NCI-H146 treated with DMSO at 0.1 percent for 48 hours (cell line): ENCODE measurements at regions not wholly inside any gene's neighbourhood (a gene's known extent, or its start where the extent isn't known, plus 50 kb on each side); places are given as distances from the start of the nearest gene placed in this dataset.

Source experiments
- DNase-seq: peaks from one replicate; lab custom pipeline; 2025; ENCODE audit not compliant: unreplicated experiment; lab: John Stamatoyannopoulos, UW

- peak; percentile 77 for DNase-seq
Observed at GRCh38 chr2:64767670-64768468, 114.2 kb upstream of the SERTAD2 start.

- DNase-seq: no peak
Observed at GRCh38 chr2:64768491-64769005, 114.8 kb upstream of the SERTAD2 start.

- no peak for DNase-seq
Observed at GRCh38 chr2:64769392-64770044, 115.8 kb upstream of the SERTAD2 start.

GRCh38 chr2:64770137-64770780, 116.5 kb upstream of the SERTAD2 start:
- no peak for DNase-seq

GRCh38 chr2:64770781-64771334, 117.1 kb upstream of the SERTAD2 start:
- no peak for DNase-seq

GRCh38 chr2:64771737-64772136, 118.0 kb upstream of the SERTAD2 start:
- DNase-seq: no peak

GRCh38 chr2:64773461-64774118, 119.9 kb upstream of the SERTAD2 start:
- DNase-seq: no peak

GRCh38 chr2:64777841-64778240, 124.1 kb upstream of the SERTAD2 start:
- no peak for DNase-seq

- DNase-seq: no peak
Observed at GRCh38 chr2:64779117-64779690, 125.5 kb upstream of the SERTAD2 start.

GRCh38 chr2:64780041-64780440, 126.3 kb upstream of the SERTAD2 start:
- no peak for DNase-seq

- DNase-seq: no peak
Observed at GRCh38 chr2:64781711-64782390, 128.1 kb upstream of the SERTAD2 start.

- DNase-seq: no peak
Observed at GRCh38 chr2:64784168-64785061, 130.7 kb upstream of the SERTAD2 start.

- no peak for DNase-seq
Observed at GRCh38 chr2:64785245-64785644, 131.5 kb upstream of the SERTAD2 start.

- DNase-seq: no peak
Observed at GRCh38 chr2:64786343-64787018, 132.8 kb upstream of the SERTAD2 start.

GRCh38 chr2:64787019-64787365, 133.3 kb upstream of the SERTAD2 start:
- DNase-seq: no peak

- no peak for DNase-seq
Observed at GRCh38 chr2:64787698-64788097, 134.0 kb upstream of the SERTAD2 start.

GRCh38 chr2:64789466-64790320, 136.0 kb upstream of the SERTAD2 start:
- no peak for DNase-seq

- DNase-seq: no peak
Observed at GRCh38 chr2:64792300-64792699, 138.6 kb upstream of the SERTAD2 start.
